GM12864 (cell line): ENCODE measurements at regions not wholly inside any gene's neighbourhood (a gene's known extent, or its start where the extent isn't known, plus 50 kb on each side); places are given as distances from the start of the nearest gene placed in this dataset.

Experiments used
- DNase-seq: peaks from one replicate; pipeline ENCODE4 v3.0.0-alpha.2; 2011; ENCODE audit warnings: low read depth
- H3K4me3 ChIP-seq: 2 replicates; pipeline ENCODE4 v1.5.1; 2011; ENCODE audit warnings: mild to moderate bottlenecking, low read depth, low read length, control low read depth
- CTCF ChIP-seq: IDR thresholded peaks from 2 replicates; pipeline ENCODE4 v1.5.1; 2011; ENCODE audit warnings: low read depth, mild to moderate bottlenecking, moderate library complexity, low read length, control low read depth, inconsistent platforms; ENCODE audit errors: missing control alignments

- no peak overlapping the region for H3K4me3 ChIP-seq
- DNase-seq = no peak
- TF ChIP-seq CTCF = no peak
Measured at GRCh38 chr6:140956571-140957369, 1176.0 kb upstream of the GJE1 start.

GRCh38 chr6:140940251-140940925, 1192.3 kb upstream of the GJE1 start:
- no peak overlapping the region for H3K4me3 ChIP-seq
- no peak for TF ChIP-seq CTCF
- DNase-seq = no peak

GRCh38 chr6:140932909-140933308, 1199.8 kb upstream of the GJE1 start:
- no peak overlapping the region for H3K4me3 ChIP-seq
- TF ChIP-seq CTCF = no peak
- no peak for DNase-seq

- TF ChIP-seq CTCF = no peak
- H3K4me3 ChIP-seq = no peak overlapping the region
- DNase-seq = no peak
Measured at GRCh38 chr6:140931581-140931980, 1201.1 kb upstream of the GJE1 start.

- no peak overlapping the region for H3K4me3 ChIP-seq
- no peak for TF ChIP-seq CTCF
- DNase-seq = no peak
Measured at GRCh38 chr6:140929121-140929520, 1203.6 kb upstream of the GJE1 start.

GRCh38 chr6:140923048-140923447, 1209.7 kb upstream of the GJE1 start:
- TF ChIP-seq CTCF = no peak
- H3K4me3 ChIP-seq = no peak overlapping the region
- DNase-seq = no peak
